GM23338 (cell line): ENCODE measurements at regions not wholly inside any gene's neighbourhood (a gene's known extent, or its start where the extent isn't known, plus 50 kb on each side); places are given as distances from the start of the nearest gene placed in this dataset.

ENCODE experiments used
- ATAC-seq: fragments of 200-7000 bp; cut with Tn5 transposase; 3 replicates; pipeline ENCODE4 v1.9.1; 2020
- DNase-seq: peaks from one replicate; pipeline ENCODE4 v3.0.0-alpha.2; 2015; ENCODE audit warnings: low spot score
- H2AFZ ChIP-seq: fragments of 200-600 bp; sonication (generic); 2 replicates; pipeline ENCODE4 v1.8.0; 2016; ENCODE audit warnings: antibody characterized with exemption, mild to moderate bottlenecking, moderate library complexity
- H3F3A ChIP-seq: fragments of 200-600 bp; sonication (generic); replicated peaks from 2 replicates; pipeline ENCODE4 v1.8.0; 2017; ENCODE audit warnings: antibody characterized with exemption, mixed run types, low read depth
- H3K27ac ChIP-seq: fragments of 200-600 bp; sonication (generic); 2 replicates; pipeline ENCODE4 v1.6.1; 2016; ENCODE audit warnings: low read depth
- H3K27me3 ChIP-seq: fragments of 200-600 bp; sonication (generic); 2 replicates; pipeline ENCODE4 v1.8.0; 2016; ENCODE audit warnings: mild to moderate bottlenecking, mixed run types, moderate library complexity; ENCODE audit not compliant: insufficient read depth
- H3K36me3 ChIP-seq: fragments of 200-600 bp; sonication (generic); 2 replicates; pipeline ENCODE4 v1.8.0; 2016; ENCODE audit warnings: mild to moderate bottlenecking; ENCODE audit not compliant: insufficient read depth
- H3K4me1 ChIP-seq: fragments of 200-600 bp; sonication (generic); 2 replicates; pipeline ENCODE4 v1.8.0; 2016; ENCODE audit warnings: mild to moderate bottlenecking, moderate library complexity; ENCODE audit not compliant: insufficient read depth
- H3K4me2 ChIP-seq: fragments of 200-600 bp; sonication (generic); 2 replicates; pipeline ENCODE4 v1.7.1; 2017; ENCODE audit warnings: mixed run types
- H3K4me3 ChIP-seq: fragments of 200-600 bp; sonication (generic); 2 replicates; pipeline ENCODE4 v1.6.1; 2016; ENCODE audit warnings: mixed run types
- H3K79me2 ChIP-seq: fragments of 200-600 bp; sonication (generic); replicated peaks from 2 replicates; pipeline ENCODE4 v1.8.0; 2017; ENCODE audit warnings: mild to moderate bottlenecking; ENCODE audit not compliant: insufficient read depth
- H3K9me2 ChIP-seq: fragments of 200-600 bp; sonication (generic); 2 replicates; pipeline ENCODE4 v1.8.0; 2017; ENCODE audit not compliant: insufficient read depth
- H4K20me1 ChIP-seq: fragments of 200-600 bp; sonication (generic); replicated peaks from 2 replicates; pipeline ENCODE4 v1.8.0; 2017; ENCODE audit warnings: mild to moderate bottlenecking; ENCODE audit not compliant: insufficient read depth
- H3K27ac Mint-ChIP-seq: 2 replicates; pipeline ENCODE4 v1.8.0; 2020; ENCODE audit warnings: inconsistent platforms, mild to moderate bottlenecking, moderate library complexity, mixed read lengths
- H3K27me3 Mint-ChIP-seq: 3 replicates; pipeline ENCODE4 v1.8.0; 2022; ENCODE audit warnings: low read depth, mild to moderate bottlenecking, moderate library complexity, mixed read lengths, inconsistent platforms; ENCODE audit not compliant: insufficient read depth, poor library complexity
- H3K36me3 Mint-ChIP-seq: 3 replicates; pipeline ENCODE4 v1.8.0; 2021; ENCODE audit warnings: low read depth, mild to moderate bottlenecking, inconsistent platforms, moderate library complexity, mixed read lengths
- H3K4me1 Mint-ChIP-seq: 3 replicates; pipeline ENCODE4 v1.8.0; 2020; ENCODE audit warnings: mild to moderate bottlenecking, inconsistent platforms, mixed read lengths
- H3K4me3 Mint-ChIP-seq: 3 replicates; pipeline ENCODE4 v1.8.0; 2021; ENCODE audit warnings: moderate library complexity, mild to moderate bottlenecking, inconsistent platforms, mixed read lengths
- H3K9me3 Mint-ChIP-seq: 3 replicates; pipeline ENCODE4 v1.8.0; 2020; ENCODE audit warnings: moderate library complexity, mild to moderate bottlenecking, inconsistent platforms, mixed read lengths
- CREB1 ChIP-seq: fragments of 250-450 bp; sonication (Bioruptor Pico); IDR thresholded peaks from 2 replicates; pipeline ENCODE4 v1.5.0; 2020; ENCODE audit warnings: low read depth, mild to moderate bottlenecking, moderate library complexity
- EZH2 ChIP-seq: fragments of 200-600 bp; sonication (generic); IDR thresholded peaks from one replicate; pipeline ENCODE4 v1.8.0; 2017; ENCODE audit warnings: antibody characterized with exemption, mild to moderate bottlenecking, low read depth; ENCODE audit not compliant: unreplicated experiment
- EZH2phosphoT487 ChIP-seq: fragments of 200-600 bp; sonication (generic); IDR thresholded peaks from one replicate; pipeline ENCODE4 v1.8.1; 2018; ENCODE audit warnings: antibody characterized with exemption; ENCODE audit not compliant: unreplicated experiment
- NANOG ChIP-seq: IDR thresholded peaks from 2 replicates; pipeline ENCODE4 v1.6.1; 2016; ENCODE audit warnings: antibody characterized with exemption, borderline replicate concordance
- POLR2AphosphoS5 ChIP-seq: IDR thresholded peaks from 2 replicates; pipeline ENCODE4 v1.6.1; 2016; ENCODE audit warnings: antibody characterized with exemption, low read depth
- TF ChIP-seq, protein P1 (sequence below): IDR thresholded peaks from one replicate; pipeline ENCODE4 v1.6.1; 2018; ENCODE audit warnings: antibody characterized with exemption; ENCODE audit not compliant: unreplicated experiment
- TF ChIP-seq, protein P2 (sequence below): IDR thresholded peaks from 2 replicates; pipeline ENCODE4 v1.6.1; 2016; ENCODE audit warnings: antibody characterized with exemption
- TF ChIP-seq, protein P3 (sequence below), 2 experiments: fragments of 200-600 bp in 1 of 2; sonication (generic) in 1 of 2; conservative IDR thresholded peaks; 2 replicates each; pipeline versions ENCODE4 v1.5.1 to v1.6.1; 2016 to 2017; ENCODE audit warnings: antibody characterized with exemption in 2 of 2, low read depth in 2 of 2, mild to moderate bottlenecking in 2 of 2, moderate library complexity in 1 of 2
- TF ChIP-seq, protein P4 (sequence below): fragments of 250-450 bp; sonication (Bioruptor Pico); IDR thresholded peaks from 2 replicates; pipeline ENCODE4 v1.5.0; 2020; ENCODE audit warnings: mild to moderate bottlenecking, moderate library complexity

DNA sequence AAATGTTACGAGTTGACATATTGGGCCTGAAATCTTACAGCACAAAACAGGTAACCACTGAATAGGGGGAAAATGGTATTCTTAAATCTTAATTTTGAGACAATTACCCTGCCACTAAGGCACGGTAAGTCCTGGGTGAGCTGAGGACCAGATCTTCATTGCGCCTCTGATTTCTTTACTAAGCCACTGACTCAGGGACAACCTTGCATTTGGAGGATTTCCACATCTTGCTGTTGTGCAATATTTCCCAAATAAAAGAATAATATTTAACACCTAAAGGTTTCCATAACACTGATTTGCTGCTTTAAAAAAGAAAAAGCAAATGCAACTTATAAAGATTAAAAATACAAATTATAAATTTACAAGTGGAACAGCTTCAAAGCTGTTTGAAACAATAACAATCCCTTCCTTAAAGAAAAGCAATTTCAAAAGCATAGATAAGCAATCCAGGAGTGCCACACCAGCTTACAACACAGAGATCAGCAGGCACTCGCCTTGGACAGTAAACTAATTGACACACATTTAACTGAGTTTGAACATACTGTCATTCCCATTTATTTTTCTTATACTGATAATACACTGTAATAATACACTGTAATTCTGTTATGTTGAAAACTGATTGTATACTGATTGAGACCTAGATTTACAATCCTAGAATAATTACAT is 79.6 kb upstream of the DOCK9 start:
- Histone ChIP-seq H3K4me1 (peaks cover 26% of the 10 kb centered on the region), H3K27me3 (no peaks in the 10 kb centered on the region), H3K36me3 (no peaks in the 10 kb centered on the region), H3K9me2 (peaks cover 8% of the 10 kb centered on the region; the same call in 1 of the 2 replicates), H3K27ac (no peak overlapping the region), H3K79me2 (peaks cover 4% of the 10 kb centered on the region; the same call in 1 of the 2 replicates), H3K4me3 (no peak overlapping the region), H3K4me2 (no peak overlapping the region), H2AFZ (no peak overlapping the region), H3F3A (no peaks in the 10 kb centered on the region), H4K20me1 (no peaks in the 10 kb centered on the region)
- Mint-ChIP-seq H3K36me3 (no peaks in the 10 kb centered on the region; the same call in 2 of the 3 replicates), H3K27me3 (no peaks in the 10 kb centered on the region), H3K4me1 (peaks cover 28% of the 10 kb centered on the region), H3K9me3 (no peaks in the 10 kb centered on the region), H3K4me3 (no peak overlapping the region), H3K27ac (no peak overlapping the region)
- no peak for ATAC-seq
- TF ChIP-seq, protein P1, sequence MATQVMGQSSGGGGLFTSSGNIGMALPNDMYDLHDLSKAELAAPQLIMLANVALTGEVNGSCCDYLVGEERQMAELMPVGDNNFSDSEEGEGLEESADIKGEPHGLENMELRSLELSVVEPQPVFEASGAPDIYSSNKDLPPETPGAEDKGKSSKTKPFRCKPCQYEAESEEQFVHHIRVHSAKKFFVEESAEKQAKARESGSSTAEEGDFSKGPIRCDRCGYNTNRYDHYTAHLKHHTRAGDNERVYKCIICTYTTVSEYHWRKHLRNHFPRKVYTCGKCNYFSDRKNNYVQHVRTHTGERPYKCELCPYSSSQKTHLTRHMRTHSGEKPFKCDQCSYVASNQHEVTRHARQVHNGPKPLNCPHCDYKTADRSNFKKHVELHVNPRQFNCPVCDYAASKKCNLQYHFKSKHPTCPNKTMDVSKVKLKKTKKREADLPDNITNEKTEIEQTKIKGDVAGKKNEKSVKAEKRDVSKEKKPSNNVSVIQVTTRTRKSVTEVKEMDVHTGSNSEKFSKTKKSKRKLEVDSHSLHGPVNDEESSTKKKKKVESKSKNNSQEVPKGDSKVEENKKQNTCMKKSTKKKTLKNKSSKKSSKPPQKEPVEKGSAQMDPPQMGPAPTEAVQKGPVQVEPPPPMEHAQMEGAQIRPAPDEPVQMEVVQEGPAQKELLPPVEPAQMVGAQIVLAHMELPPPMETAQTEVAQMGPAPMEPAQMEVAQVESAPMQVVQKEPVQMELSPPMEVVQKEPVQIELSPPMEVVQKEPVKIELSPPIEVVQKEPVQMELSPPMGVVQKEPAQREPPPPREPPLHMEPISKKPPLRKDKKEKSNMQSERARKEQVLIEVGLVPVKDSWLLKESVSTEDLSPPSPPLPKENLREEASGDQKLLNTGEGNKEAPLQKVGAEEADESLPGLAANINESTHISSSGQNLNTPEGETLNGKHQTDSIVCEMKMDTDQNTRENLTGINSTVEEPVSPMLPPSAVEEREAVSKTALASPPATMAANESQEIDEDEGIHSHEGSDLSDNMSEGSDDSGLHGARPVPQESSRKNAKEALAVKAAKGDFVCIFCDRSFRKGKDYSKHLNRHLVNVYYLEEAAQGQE: no peak
- TF ChIP-seq EZH2phosphoT487 (no peak), POLR2AphosphoS5 (no peak), NANOG (no peak), CREB1 (CRISPR knock-in tag) (no peak), EZH2 (no peak)
- TF ChIP-seq, protein P2, sequence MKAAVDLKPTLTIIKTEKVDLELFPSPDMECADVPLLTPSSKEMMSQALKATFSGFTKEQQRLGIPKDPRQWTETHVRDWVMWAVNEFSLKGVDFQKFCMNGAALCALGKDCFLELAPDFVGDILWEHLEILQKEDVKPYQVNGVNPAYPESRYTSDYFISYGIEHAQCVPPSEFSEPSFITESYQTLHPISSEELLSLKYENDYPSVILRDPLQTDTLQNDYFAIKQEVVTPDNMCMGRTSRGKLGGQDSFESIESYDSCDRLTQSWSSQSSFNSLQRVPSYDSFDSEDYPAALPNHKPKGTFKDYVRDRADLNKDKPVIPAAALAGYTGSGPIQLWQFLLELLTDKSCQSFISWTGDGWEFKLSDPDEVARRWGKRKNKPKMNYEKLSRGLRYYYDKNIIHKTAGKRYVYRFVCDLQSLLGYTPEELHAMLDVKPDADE: no peak
- TF ChIP-seq, protein P3, sequence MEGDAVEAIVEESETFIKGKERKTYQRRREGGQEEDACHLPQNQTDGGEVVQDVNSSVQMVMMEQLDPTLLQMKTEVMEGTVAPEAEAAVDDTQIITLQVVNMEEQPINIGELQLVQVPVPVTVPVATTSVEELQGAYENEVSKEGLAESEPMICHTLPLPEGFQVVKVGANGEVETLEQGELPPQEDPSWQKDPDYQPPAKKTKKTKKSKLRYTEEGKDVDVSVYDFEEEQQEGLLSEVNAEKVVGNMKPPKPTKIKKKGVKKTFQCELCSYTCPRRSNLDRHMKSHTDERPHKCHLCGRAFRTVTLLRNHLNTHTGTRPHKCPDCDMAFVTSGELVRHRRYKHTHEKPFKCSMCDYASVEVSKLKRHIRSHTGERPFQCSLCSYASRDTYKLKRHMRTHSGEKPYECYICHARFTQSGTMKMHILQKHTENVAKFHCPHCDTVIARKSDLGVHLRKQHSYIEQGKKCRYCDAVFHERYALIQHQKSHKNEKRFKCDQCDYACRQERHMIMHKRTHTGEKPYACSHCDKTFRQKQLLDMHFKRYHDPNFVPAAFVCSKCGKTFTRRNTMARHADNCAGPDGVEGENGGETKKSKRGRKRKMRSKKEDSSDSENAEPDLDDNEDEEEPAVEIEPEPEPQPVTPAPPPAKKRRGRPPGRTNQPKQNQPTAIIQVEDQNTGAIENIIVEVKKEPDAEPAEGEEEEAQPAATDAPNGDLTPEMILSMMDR (conservative IDR thresholded peaks at IDR 0.05; ENCODE audit: low read depth in 2 of 2): no peak
- TF ChIP-seq, protein P4, sequence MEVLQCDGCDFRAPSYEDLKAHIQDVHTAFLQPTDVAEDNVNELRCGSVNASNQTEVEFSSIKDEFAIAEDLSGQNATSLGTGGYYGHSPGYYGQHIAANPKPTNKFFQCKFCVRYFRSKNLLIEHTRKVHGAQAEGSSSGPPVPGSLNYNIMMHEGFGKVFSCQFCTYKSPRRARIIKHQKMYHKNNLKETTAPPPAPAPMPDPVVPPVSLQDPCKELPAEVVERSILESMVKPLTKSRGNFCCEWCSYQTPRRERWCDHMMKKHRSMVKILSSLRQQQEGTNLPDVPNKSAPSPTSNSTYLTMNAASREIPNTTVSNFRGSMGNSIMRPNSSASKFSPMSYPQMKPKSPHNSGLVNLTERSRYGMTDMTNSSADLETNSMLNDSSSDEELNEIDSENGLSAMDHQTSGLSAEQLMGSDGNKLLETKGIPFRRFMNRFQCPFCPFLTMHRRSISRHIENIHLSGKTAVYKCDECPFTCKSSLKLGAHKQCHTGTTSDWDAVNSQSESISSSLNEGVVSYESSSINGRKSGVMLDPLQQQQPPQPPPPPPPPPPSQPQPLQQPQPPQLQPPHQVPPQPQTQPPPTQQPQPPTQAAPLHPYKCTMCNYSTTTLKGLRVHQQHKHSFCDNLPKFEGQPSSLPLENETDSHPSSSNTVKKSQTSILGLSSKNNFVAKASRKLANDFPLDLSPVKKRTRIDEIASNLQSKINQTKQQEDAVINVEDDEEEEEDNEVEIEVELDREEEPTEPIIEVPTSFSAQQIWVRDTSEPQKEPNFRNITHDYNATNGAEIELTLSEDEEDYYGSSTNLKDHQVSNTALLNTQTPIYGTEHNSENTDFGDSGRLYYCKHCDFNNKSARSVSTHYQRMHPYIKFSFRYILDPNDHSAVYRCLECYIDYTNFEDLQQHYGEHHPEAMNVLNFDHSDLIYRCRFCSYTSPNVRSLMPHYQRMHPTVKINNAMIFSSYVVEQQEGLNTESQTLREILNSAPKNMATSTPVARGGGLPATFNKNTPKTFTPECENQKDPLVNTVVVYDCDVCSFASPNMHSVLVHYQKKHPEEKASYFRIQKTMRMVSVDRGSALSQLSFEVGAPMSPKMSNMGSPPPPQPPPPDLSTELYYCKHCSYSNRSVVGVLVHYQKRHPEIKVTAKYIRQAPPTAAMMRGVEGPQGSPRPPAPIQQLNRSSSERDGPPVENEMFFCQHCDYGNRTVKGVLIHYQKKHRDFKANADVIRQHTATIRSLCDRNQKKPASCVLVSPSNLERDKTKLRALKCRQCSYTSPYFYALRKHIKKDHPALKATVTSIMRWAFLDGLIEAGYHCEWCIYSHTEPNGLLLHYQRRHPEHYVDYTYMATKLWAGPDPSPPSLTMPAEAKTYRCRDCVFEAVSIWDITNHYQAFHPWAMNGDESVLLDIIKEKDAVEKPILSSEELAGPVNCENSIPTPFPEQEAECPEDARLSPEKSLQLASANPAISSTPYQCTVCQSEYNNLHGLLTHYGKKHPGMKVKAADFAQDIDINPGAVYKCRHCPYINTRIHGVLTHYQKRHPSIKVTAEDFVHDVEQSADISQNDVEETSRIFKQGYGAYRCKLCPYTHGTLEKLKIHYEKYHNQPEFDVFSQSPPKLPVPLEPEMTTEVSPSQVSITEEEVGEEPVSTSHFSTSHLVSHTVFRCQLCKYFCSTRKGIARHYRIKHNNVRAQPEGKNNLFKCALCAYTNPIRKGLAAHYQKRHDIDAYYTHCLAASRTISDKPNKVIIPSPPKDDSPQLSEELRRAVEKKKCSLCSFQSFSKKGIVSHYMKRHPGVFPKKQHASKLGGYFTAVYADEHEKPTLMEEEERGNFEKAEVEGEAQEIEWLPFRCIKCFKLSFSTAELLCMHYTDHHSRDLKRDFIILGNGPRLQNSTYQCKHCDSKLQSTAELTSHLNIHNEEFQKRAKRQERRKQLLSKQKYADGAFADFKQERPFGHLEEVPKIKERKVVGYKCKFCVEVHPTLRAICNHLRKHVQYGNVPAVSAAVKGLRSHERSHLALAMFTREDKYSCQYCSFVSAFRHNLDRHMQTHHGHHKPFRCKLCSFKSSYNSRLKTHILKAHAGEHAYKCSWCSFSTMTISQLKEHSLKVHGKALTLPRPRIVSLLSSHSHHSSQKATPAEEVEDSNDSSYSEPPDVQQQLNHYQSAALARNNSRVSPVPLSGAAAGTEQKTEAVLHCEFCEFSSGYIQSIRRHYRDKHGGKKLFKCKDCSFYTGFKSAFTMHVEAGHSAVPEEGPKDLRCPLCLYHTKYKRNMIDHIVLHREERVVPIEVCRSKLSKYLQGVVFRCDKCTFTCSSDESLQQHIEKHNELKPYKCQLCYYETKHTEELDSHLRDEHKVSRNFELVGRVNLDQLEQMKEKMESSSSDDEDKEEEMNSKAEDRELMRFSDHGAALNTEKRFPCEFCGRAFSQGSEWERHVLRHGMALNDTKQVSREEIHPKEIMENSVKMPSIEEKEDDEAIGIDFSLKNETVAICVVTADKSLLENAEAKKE (CRISPR knock-in tag): no peak
- DNase-seq: no peak
